ENCODE measurements at regions not wholly inside any gene's neighbourhood (a gene's known extent, or its start where the extent isn't known, plus 50 kb on each side); places are given as distances from the start of the nearest gene placed in this dataset.

DNA sequence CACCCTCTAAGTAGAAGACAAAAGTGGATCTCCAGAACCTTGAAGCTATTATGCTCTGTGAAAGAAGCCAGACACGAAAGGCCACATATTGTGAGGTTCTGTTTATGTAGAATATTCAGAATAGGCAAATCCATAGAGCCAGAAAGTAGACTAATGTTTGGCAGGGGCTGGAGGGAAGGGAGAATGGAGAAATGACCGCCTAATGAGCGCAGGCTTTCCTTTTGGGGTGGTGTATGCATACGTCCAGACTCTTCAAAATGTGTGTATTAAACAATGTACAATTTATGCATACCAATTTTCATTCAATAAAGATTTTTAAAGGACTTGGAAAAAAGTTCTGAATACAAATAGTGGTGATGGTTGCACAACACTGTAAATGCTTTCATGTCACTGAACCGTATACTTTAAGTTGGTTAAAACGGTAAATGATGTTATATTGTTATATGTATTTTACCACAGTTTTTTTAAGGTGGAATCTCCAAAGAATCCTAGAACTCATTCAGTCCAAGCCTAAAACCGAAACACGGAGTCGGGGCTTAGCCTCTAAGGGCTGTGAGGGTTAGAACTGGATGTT, 397.4 kb downstream of the SOX9 start:
- TF ChIP-seq, protein P1, sequence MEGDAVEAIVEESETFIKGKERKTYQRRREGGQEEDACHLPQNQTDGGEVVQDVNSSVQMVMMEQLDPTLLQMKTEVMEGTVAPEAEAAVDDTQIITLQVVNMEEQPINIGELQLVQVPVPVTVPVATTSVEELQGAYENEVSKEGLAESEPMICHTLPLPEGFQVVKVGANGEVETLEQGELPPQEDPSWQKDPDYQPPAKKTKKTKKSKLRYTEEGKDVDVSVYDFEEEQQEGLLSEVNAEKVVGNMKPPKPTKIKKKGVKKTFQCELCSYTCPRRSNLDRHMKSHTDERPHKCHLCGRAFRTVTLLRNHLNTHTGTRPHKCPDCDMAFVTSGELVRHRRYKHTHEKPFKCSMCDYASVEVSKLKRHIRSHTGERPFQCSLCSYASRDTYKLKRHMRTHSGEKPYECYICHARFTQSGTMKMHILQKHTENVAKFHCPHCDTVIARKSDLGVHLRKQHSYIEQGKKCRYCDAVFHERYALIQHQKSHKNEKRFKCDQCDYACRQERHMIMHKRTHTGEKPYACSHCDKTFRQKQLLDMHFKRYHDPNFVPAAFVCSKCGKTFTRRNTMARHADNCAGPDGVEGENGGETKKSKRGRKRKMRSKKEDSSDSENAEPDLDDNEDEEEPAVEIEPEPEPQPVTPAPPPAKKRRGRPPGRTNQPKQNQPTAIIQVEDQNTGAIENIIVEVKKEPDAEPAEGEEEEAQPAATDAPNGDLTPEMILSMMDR (conservative IDR thresholded peaks at IDR 0.05): no peak
- peak overlapping the region; percentile 95 for H3K27ac ChIP-seq

DNA sequence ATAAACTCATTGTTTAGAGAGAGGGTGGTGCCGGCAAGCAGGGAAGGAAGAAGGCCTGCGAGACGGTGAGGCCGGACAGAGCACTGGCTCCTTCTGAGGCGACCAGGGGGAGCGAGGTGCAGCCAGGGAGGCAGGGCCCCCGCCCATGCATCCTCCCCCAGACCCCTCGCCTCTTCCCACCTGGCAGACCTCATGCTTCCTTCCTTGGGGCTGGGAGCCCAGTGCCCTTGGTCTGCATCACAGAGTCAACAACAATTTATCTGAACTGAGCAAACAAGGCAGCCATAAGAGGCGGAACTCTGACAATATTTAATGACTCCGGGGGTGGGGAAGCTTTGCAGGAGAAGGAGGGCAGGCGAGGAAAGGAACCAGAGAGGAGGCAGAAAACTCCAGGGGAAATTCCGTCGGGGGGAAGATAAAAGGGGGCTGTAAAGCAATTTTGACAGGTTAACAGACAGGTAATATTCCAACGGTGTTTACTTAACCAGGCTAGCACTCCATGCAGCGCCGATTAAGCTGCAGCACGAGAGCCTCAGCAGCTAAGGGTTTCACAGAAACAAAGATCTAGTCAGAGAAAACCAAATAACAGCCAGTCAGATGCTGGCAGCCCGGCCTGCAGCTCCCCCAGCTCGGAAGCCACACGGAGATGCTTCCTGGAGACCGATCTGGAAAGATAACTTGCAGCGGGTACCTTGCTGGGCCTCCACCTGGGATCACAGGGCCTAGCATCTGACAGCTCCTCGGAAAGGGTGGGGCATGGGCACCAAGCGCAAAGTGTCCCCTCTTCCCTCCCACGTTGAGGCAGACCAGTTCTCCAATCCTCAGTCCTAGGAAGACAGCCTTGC, 398.2 kb downstream of the SOX9 start:
- TF ChIP-seq, protein P1 (conservative IDR thresholded peaks at IDR 0.05): no peak
- H3K27ac ChIP-seq: peak overlapping the region; percentile 95

DNA sequence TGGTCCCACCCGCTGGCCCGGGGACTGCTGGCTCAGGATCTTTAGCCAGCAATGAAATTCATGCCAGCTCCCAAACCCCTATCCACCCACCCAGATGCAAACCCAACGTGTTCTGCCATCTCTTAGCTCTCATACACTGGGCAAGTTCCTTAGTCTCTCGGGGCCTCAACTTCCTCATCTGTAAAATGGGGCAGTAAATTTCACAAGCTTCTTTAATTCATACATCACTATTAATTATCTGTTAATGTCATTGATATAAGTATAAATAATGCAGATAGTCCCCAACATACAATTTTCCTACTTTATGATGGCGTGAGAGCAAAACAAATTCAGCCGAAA, 398.7 kb downstream of the SOX9 start:
- TF ChIP-seq, protein P1 (conservative IDR thresholded peaks at IDR 0.05): no peak

DNA sequence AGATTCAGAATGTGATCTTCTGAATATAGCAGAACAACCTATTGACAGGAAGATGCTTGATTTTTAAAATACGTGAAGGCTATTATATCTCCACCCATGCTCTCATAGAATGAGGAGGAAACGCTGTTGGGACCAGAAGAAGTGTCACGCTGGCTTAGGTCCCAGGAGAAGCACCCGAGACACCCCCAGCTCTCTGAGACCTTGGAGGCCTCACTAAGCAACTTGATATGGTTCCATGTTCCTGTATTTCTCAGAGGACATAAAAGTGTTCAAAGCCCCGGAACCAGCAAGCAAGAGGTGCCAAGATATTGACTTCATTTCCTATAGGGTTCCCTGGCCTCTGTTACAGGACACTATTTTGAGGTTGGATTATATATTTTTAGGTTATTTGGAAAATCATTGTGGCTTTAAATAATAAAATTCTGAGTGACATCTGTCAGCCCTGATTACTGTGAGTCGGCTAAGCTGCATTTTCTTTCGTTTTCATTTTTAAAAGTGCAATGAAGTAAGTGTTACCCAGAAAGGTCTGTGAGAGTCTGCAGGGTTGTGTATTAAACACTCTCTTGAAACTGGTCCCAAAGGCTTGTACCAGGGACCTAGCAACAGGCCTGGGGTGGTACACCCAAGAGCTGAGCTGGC, 400.0 kb downstream of the SOX9 start:
- H3K27ac ChIP-seq: peak overlapping the region; percentile 95
- TF ChIP-seq, protein P1 (conservative IDR thresholded peaks at IDR 0.05): no peak

More for the DNA sequence above, 398.7 kb downstream of the SOX9 start:
- peak overlapping the region; percentile 95 for H3K27ac ChIP-seq

DNA sequence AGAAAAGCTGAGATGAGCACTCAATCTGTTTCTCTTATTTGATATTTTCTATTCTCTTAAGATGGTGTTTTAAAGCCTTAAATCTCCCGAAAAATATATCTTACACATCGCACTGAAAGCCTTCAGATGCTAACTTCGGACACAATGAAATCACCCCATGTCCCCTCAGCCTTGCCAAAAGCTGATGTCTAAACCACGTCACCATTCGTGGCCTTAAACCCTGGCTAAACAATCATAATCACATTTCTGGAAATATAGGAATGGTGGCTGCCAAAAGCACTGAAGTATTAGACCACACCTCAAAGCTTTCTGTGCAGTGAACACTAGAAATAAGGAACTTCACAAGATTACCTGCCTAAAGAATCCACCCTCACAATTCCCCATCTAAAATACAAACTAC, 402.7 kb downstream of the SOX9 start:
- H3K27ac ChIP-seq: peak overlapping the region; percentile 13; the same call in 1 of the 2 replicates
- TF ChIP-seq, protein P1 (conservative IDR thresholded peaks at IDR 0.05): no peak

DNA sequence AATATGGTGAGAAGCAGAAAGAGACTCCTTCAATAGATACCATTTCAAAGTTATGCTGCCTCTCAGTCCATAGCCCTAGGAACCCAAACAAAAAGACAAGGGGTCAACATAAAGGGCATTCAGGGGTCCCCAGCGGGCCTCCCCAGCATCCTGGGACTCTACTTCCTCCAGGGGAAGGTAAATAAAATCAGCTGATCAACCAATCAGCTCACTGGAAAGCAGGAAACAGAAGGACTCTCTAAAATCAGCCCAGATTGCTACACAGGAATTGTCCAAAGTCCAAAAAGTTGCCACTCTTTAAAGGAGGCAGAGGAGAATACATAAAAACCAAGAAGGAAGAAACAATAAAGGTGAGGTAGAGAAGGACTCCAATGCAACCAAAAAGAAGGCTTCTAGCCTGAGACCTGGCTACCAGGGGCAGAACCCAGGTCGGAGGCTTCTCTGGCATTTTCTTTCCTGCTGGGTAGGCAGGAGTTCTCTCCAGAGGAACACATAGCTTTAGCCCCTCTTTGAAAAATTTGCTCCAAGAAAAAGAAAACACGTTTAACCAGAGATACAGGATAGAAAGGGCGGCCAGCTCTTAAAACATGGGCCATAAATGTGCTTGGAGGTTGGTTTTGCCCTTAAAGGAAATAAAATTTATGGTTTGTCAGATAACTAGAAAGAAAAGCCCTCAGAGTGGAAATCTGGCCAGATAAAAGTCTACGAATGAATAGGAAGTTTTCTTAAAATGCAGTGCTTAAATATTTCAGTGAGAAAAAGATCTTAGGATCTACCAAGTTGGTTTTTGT, 404.6 kb downstream of the SOX9 start:
- TF ChIP-seq, protein P1 (conservative IDR thresholded peaks at IDR 0.05): no peak
- peak overlapping the region; percentile 85 for H3K27ac ChIP-seq

DNA sequence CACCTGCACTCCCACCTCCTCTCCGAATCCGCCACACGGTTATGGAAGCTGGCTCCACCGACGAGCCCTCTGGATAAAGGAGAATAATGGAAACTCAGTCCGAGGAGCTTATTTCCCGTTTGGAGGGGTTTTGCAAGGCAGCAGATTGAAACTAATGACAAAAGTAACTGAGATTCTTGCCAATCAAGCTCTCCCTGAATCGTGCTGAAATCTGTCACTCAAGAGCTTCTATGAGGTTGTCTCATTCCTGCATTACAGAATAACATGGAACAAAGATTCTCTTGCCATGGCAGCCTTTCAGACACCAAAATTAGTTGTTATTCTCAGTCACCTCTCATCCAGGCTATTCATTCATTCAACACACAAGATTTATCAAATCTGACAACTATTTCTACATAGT, 405.9 kb downstream of the SOX9 start:
- H3K27ac ChIP-seq: peak overlapping the region; percentile 85

More for the DNA sequence above, 405.9 kb downstream of the SOX9 start:
- TF ChIP-seq, protein P1 (conservative IDR thresholded peaks at IDR 0.05): no peak
